ENCODE measurements at regions not wholly inside any gene's neighbourhood (a gene's known extent, or its start where the extent isn't known, plus 50 kb on each side); places are given as distances from the start of the nearest gene placed in this dataset.

GRCh38 chr2:157024129-157024528, 233.4 kb upstream of the GALNT5 start:
- H3K9me3 ChIP-seq (replicated peaks; ENCODE audit: control insufficient read depth, insufficient read depth, low read length), result no peaks in the 10 kb centered on the region
- CTCF ChIA-PET, result interaction anchor here (0.7 to 1.2 kb wide), 2 partner anchors 32 to 48 kb away, joined by 3 to 4 read pairs; no protein-coding TSS in a partner anchor
- no peak for DNase-seq (ENCODE audit: low read depth, low spot score)
- BruUV-seq (replicated peaks), result no TSS peak
- H3K27ac ChIP-seq (ENCODE audit: insufficient read depth, low read depth, low read length), result no peak overlapping the region
- H2AFZ ChIP-seq (ENCODE audit: low read depth, low read length), result no peak overlapping the region
- no peak for FAIRE-seq
- H3K4me1 ChIP-seq (ENCODE audit: control insufficient read depth, extremely low read depth, insufficient read depth, low read length), result no peaks in the 10 kb centered on the region
- dilution Hi-C loops (cut with MboI; ENCODE audit: extremely low pct_ligation_motif_present, low sequenced_read_pairs) (no loop called here), intact Hi-C loops (cut with micrococcal nuclease) (no loop called here)
- H3K4me2 ChIP-seq (ENCODE audit: insufficient read depth, low read length), result no peak overlapping the region
- no peaks in the 10 kb centered on the region for H3K9me1 ChIP-seq (replicated peaks; ENCODE audit: control insufficient read depth, extremely low read depth, insufficient read depth, low read length)
- no peak for TF ChIP-seq GATA2 (IDR thresholded peaks at IDR 0.05; ENCODE audit: insufficient read depth, insufficient read length, low read depth, low read length)
- no peak for TF ChIP-seq JUN (IDR thresholded peaks at IDR 0.05; ENCODE audit: borderline replicate concordance, insufficient read depth, insufficient read length, low read depth)
- TF ChIP-seq, protein P1, sequence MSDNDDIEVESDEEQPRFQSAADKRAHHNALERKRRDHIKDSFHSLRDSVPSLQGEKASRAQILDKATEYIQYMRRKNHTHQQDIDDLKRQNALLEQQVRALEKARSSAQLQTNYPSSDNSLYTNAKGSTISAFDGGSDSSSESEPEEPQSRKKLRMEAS (IDR thresholded peaks at IDR 0.05; ENCODE audit: insufficient read depth, insufficient read length), result no peak
- TF ChIP-seq EZH2 (IDR thresholded peaks at IDR 0.05; ENCODE audit: borderline replicate concordance, low read depth, low read length, severe bottlenecking), result no peak
- TF ChIP-seq POLR2A (IDR thresholded peaks at IDR 0.05; ENCODE audit: low read depth, low read length), result no peak
- no peak for TF ChIP-seq CTCF (IDR thresholded peaks at IDR 0.05; ENCODE audit: extremely low read depth in 1 of 2, insufficient read depth in 1 of 2, low read depth in 1 of 2, low read length in 2 of 2)
- no peak for TF ChIP-seq MYC (IDR thresholded peaks at IDR 0.05; ENCODE audit: low read depth, low read length)
- TF ChIP-seq POLR2AphosphoS5 (IDR thresholded peaks at IDR 0.05; ENCODE audit: insufficient read depth, low read depth, low read length), result no peak
- TF ChIP-seq FOS (IDR thresholded peaks at IDR 0.05; ENCODE audit: borderline replicate concordance, insufficient read depth, low read length), result no peak
- no peaks in the 10 kb centered on the region for H3K36me3 ChIP-seq (ENCODE audit: control insufficient read depth in 2 of 2, extremely low read depth in 1 of 2, insufficient read depth in 2 of 2, low read length in 2 of 2)
- no peak overlapping the region for H3K4me3 ChIP-seq (replicated peaks in 1 of 3; ENCODE audit: insufficient read depth in 1 of 3, low read depth in 1 of 3, low read length in 3 of 3)
- no peaks in the 10 kb centered on the region for H3K27me3 ChIP-seq (ENCODE audit: control insufficient read depth in 2 of 2, insufficient read depth in 2 of 2, low read length in 2 of 2)
- H3K9ac ChIP-seq (replicated peaks; ENCODE audit: extremely low read depth, insufficient read depth, low read length), result no peak overlapping the region
- H4K20me1 ChIP-seq (replicated peaks; ENCODE audit: control insufficient read depth, extremely low read depth, insufficient read depth, low read length), result no peaks in the 10 kb centered on the region
- POLR2A ChIA-PET, result no interaction called here
- H3K79me2 ChIP-seq (ENCODE audit: control insufficient read depth, insufficient read depth, low read length), result no peaks in the 10 kb centered on the region

Measured in endothelial cell of umbilical vein (primary cell).